HG03442 (cell line): ENCODE measurements at regions not wholly inside any gene's neighbourhood (a gene's known extent, or its start where the extent isn't known, plus 50 kb on each side); places are given as distances from the start of the nearest gene placed in this dataset.

Experiments used
- ATAC-seq: cut with Tn5 transposase; IDR thresholded peaks from one replicate; pipeline ENCODE4 v1.9.1; 2021; ENCODE audit warnings: mild to moderate bottlenecking, moderate library complexity; ENCODE audit not compliant: unreplicated experiment

- ATAC-seq = no peak
Measured at GRCh38 chr4:17068891-17069290, 170.4 kb upstream of the LDB2 start.

GRCh38 chr4:17068392-17068791 is 169.9 kb upstream of the LDB2 start:
- ATAC-seq = no peak

GRCh38 chr4:17066972-17067371 is 168.5 kb upstream of the LDB2 start:
- no peak for ATAC-seq

DNA sequence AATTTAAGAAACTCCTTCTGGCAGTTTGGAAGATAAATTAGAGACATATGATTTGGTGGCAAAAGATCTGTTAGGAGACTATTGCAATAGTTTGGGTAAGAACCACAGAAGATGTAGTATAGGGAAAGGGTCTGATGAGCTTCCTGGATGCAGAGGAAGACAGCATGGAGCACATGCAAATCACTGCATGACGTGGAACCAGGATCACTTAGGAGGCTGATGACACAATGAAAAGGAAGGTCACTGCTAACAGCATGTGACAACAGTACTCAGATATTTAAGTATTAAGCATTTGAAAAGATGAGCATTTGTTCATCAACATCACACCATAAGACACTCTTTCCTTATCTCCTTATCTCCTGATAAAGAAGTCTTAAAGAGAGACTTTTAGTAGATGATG is 167.8 kb upstream of the LDB2 start:
- no peak for ATAC-seq

GRCh38 chr4:17065821-17066220 is 167.4 kb upstream of the LDB2 start:
- ATAC-seq = no peak

DNA sequence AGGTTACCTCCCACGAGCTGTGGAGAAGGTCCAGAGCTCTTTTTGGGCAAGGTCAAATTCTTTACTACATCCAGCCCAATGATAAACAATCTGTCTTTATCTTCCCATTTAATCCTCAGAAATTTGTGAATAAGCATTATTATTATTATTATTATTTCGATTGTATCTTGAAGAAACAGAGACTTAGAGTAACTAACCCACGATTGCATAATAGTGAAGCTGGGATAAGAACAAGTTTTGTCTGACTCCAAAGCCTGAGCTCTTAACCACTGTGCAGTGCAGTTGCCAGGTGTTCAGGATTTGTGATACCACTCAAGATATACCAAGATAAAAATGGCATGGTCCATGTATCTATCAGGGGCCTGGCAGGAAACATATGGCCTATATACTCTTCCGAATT is 166.5 kb upstream of the LDB2 start:
- ATAC-seq = no peak

DNA sequence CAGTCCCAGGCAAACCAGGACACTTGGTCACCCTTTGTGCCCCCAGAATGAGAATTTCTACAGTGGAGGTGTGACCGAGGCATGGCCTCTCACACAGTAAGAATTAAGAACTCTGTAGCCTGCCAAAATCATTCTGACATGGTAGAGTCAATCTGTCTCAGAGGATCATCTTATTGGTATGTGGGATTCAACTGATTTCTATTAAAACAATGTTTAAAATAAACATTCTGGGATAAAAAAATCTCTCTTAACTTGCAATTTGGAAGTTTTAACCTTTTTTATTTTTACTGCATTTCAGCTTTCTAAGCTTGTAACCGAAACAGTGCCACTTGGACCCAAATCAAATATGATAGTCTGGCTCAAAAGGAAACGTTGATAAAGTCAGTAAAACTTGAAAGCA is 165.4 kb upstream of the LDB2 start:
- ATAC-seq = no peak

- no peak for ATAC-seq
Measured at GRCh38 chr4:17060230-17060629, 161.8 kb upstream of the LDB2 start.

GRCh38 chr4:17058916-17059741 is 160.7 kb upstream of the LDB2 start:
- ATAC-seq = no peak

GRCh38 chr4:17058536-17058915 is 160.1 kb upstream of the LDB2 start:
- no peak for ATAC-seq

DNA sequence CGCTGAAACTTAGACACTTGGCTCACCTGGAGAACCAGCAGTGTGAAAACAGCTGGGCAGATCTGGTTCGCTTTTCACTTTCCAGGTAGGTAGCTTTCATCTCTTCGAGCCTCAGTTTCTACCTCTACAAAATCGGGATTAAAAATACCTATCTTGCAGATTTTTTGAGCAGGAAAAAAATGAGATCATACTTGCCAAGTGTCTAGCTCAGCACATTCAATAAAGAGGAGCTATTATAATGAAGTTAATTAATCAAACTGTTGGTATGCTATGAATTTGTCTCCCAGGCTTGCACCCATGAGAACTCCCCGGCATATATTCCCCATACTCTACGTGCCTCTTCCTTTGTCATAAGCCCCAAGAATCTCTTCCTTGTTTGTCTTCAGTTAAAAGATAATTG is 158.6 kb upstream of the LDB2 start:
- no peak for ATAC-seq

DNA sequence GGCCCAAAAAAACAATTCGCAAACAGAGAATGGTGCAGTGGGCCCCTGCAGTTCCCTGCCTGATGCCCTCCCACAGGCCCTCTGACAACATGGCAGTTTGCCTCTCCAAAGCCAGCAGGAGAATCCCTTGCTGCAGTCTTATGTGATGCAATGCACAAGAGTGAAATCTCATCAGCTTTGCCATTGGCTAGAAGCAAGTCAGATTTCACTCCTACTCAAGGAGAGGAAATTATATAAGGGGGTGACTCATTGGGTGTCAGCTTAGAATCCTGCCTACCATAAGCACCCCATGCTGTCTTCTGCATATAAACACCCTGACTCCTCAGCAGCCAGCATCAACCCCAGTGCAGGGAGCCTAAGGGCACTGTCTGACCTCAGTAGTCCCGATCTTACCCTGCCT is 157.3 kb upstream of the LDB2 start:
- ATAC-seq = no peak

GRCh38 chr4:17045866-17046265 is 147.4 kb upstream of the LDB2 start:
- ATAC-seq = no peak

DNA sequence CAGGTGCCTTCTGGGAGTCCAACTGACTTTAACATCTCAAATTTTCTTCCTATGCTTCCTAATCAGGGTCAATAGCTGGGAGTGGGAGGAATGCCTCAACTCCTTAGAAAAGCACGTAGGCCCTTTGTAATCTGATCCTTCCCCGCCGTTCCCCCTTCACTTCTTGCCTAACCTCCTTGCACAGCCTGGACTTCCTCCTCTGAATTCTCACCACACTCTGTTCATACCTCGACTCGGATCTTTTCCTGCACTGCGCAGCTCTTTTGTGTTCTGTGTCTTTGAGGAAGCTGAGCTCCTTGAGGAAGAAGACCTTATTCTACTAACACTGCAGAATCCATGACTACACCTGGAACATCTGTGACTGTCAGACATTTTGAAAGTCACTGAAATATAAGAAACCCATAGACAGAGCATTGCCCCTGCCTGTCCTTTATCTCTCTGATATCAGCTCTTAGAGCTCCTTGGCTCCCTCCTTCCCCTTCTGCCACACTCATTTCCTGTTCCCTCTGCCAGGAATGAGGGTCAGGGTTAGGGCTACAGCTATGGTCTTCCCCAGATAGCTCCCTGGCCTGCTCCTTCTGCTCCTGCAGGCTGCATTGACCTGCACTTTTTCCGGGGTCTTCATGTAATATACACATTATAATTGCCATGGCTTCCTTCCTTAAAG is 140.2 kb upstream of the LDB2 start:
- no peak for ATAC-seq

GRCh38 chr4:17033768-17034181 is 135.3 kb upstream of the LDB2 start:
- ATAC-seq = no peak

DNA sequence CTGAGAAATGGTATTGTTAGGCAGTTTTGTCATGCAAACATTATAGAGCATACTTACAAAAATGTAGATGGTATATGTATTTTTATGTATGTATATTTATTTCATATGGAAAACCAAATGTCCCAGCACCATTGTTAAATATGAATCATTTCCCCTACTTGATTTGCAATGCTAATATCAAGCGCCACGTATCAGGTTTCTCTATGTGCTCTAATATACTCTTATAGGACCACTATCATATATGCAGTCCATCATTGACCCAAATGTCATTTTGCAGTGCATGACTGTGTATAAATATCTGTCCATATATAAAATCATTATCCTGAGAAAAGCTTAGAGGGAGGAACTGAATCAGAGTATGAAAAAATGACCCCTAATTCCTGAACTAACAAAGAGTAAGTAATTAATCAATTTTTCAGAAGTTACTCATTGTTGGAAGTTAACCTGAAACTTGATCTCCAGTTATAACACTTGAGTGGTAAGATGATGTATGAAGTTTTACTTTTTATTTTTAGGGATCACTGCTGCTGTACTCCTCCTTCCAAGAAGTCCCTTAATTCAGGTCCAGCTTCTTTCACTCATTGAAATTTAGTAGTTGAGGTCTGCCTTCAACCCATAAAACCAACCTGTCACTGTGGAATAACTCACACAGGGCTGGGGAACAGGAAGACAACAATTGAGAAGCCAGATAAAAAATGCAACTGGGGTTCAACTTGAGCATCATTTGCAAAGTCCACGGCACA is 134.8 kb upstream of the LDB2 start:
- no peak for ATAC-seq

GRCh38 chr4:17030543-17030942 is 132.1 kb upstream of the LDB2 start:
- ATAC-seq = no peak

DNA sequence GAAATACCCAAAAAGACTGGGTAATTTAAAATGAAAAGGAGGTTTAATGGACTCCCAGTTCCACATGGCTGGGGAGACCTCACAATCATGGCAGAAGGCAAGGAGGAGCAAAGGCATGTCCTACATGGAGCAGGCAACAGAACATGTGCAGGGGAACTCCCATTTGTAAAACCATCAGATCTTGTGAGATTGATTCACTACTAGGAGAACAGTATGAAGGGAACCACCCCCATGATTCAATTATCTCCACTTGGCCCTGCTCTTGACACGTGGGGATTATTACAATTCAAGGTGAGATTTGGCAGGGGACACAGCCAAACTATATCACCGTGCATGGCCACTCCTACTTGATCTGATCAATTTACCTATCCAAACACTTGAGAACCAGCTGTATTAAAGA is 131.5 kb upstream of the LDB2 start:
- ATAC-seq = no peak

GRCh38 chr4:17029432-17029831 is 131.0 kb upstream of the LDB2 start:
- no peak for ATAC-seq

GRCh38 chr4:17027495-17027894 is 129.1 kb upstream of the LDB2 start:
- ATAC-seq = no peak

GRCh38 chr4:17024425-17024824 is 126.0 kb upstream of the LDB2 start:
- ATAC-seq = no peak

DNA sequence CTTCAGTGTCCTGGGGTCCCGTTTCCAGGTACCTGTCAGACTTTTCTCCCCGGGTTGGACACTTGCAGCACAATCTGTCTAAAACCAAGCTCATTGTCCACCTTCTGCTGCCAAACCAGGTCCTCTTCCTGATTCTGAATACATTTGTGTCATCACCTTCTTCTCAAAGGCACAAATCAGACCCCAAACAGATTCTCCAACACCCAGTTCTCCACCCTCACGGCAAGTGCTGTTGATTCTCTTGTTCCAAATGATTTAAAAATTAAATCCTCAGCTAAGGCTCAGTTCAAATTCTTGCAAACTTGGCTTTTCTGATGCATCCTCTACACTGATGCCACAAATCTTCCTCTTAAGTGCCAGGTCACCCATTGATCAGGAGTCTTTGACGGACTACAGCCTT is 122.5 kb upstream of the LDB2 start:
- no peak for ATAC-seq
